HG03565 (cell line): ENCODE measurements at regions not wholly inside any gene's neighbourhood (a gene's known extent, or its start where the extent isn't known, plus 50 kb on each side); places are given as distances from the start of the nearest gene placed in this dataset.

Experiments
- ATAC-seq: cut with Tn5 transposase; IDR thresholded peaks from one replicate; pipeline ENCODE4 v1.9.1; 2021; ENCODE audit warnings: mild to moderate bottlenecking, moderate library complexity; ENCODE audit not compliant: unreplicated experiment

GRCh38 chr2:235384624-235385023 lies 109.2 kb upstream of the AGAP1 start:
- ATAC-seq, result no peak

GRCh38 chr2:235389626-235390025 lies 104.2 kb upstream of the AGAP1 start:
- no peak for ATAC-seq

GRCh38 chr2:235390108-235390815 lies 103.6 kb upstream of the AGAP1 start:
- peak; percentile 81 for ATAC-seq

GRCh38 chr2:235390816-235391194 lies 103.0 kb upstream of the AGAP1 start:
- ATAC-seq, result no peak

GRCh38 chr2:235391921-235392615 lies 101.8 kb upstream of the AGAP1 start:
- no peak for ATAC-seq

GRCh38 chr2:235394278-235394828 lies 99.5 kb upstream of the AGAP1 start:
- no peak for ATAC-seq

GRCh38 chr2:235396071-235396846 lies 97.6 kb upstream of the AGAP1 start:
- no peak for ATAC-seq

- no peak for ATAC-seq
Measured at GRCh38 chr2:235398321-235398720, 95.5 kb upstream of the AGAP1 start.

GRCh38 chr2:235399895-235400294 lies 93.9 kb upstream of the AGAP1 start:
- no peak for ATAC-seq

- no peak for ATAC-seq
Measured at GRCh38 chr2:235402422-235402821, 91.4 kb upstream of the AGAP1 start.

- no peak for ATAC-seq
Measured at GRCh38 chr2:235405612-235406361, 88.1 kb upstream of the AGAP1 start.

- no peak for ATAC-seq
Measured at GRCh38 chr2:235406430-235406829, 87.4 kb upstream of the AGAP1 start.

GRCh38 chr2:235411905-235412485 lies 81.8 kb upstream of the AGAP1 start:
- no peak for ATAC-seq

GRCh38 chr2:235413064-235413463 lies 80.8 kb upstream of the AGAP1 start:
- ATAC-seq, result no peak

GRCh38 chr2:235414422-235414821 lies 79.4 kb upstream of the AGAP1 start:
- ATAC-seq, result no peak

GRCh38 chr2:235416858-235417499 lies 76.9 kb upstream of the AGAP1 start:
- no peak for ATAC-seq

- ATAC-seq, result no peak
Measured at GRCh38 chr2:235418918-235419317, 74.9 kb upstream of the AGAP1 start.

- no peak for ATAC-seq
Measured at GRCh38 chr2:235419996-235420395, 73.8 kb upstream of the AGAP1 start.

- ATAC-seq, result no peak
Measured at GRCh38 chr2:235421618-235422017, 72.2 kb upstream of the AGAP1 start.
